Neural progenitor cell (in vitro differentiated cells): ENCODE measurements at regions not wholly inside any gene's neighbourhood (a gene's known extent, or its start where the extent isn't known, plus 50 kb on each side); places are given as distances from the start of the nearest gene placed in this dataset.

Experiments used
- DNase-seq: peaks from one replicate; pipeline ENCODE4 v3.0.0-alpha.2; 2016; ENCODE audit warnings: low spot score
- H2AFZ ChIP-seq: fragments of 200-600 bp; sonication (generic); replicated peaks from 2 replicates; pipeline ENCODE4 v1.6.1; 2016; ENCODE audit warnings: antibody characterized with exemption
- H3F3A ChIP-seq: fragments of 200-600 bp; sonication (generic); 2 replicates; pipeline ENCODE4 v1.6.1; 2016; ENCODE audit warnings: antibody characterized with exemption, low read depth
- H3K27ac ChIP-seq: fragments of 200-600 bp; sonication (generic); 2 replicates; pipeline ENCODE4 v1.5.1; 2016; ENCODE audit warnings: mild to moderate bottlenecking
- H3K27me3 ChIP-seq: fragments of 200-600 bp; sonication (generic); 2 replicates; pipeline ENCODE4 v1.6.1; 2016; ENCODE audit warnings: mild to moderate bottlenecking, moderate library complexity
- H3K36me3 ChIP-seq: fragments of 200-600 bp; sonication (generic); 2 replicates; pipeline ENCODE4 v1.5.1; 2016
- H3K4me1 ChIP-seq: fragments of 200-600 bp; sonication (generic); 2 replicates; pipeline ENCODE4 v1.6.1; 2016; ENCODE audit warnings: mixed run types
- H3K4me2 ChIP-seq: fragments of 200-600 bp; sonication (generic); 2 replicates; pipeline ENCODE4 v1.6.1; 2016
- H3K4me3 ChIP-seq: fragments of 200-600 bp; sonication (generic); 2 replicates; pipeline ENCODE4 v1.5.1; 2016
- H3K79me2 ChIP-seq: fragments of 200-600 bp; sonication (generic); 2 replicates; pipeline ENCODE4 v1.6.1; 2016; ENCODE audit warnings: low read depth
- H3K9ac ChIP-seq: fragments of 200-600 bp; sonication (generic); 2 replicates; pipeline ENCODE4 v1.6.1; 2016
- H3K9me3 ChIP-seq: fragments of 200-600 bp; sonication (generic); 2 replicates; pipeline ENCODE4 v1.5.1; 2016; ENCODE audit warnings: low read depth
- H4K20me1 ChIP-seq: fragments of 200-600 bp; sonication (generic); 2 replicates; pipeline ENCODE4 v1.6.1; 2016; ENCODE audit warnings: low read depth
- H3K27ac Mint-ChIP-seq: 3 replicates; pipeline ENCODE4 v1.8.0; 2021; ENCODE audit warnings: mixed read lengths
- H3K27me3 Mint-ChIP-seq: 2 replicates; pipeline ENCODE4 v1.8.0; 2022; ENCODE audit warnings: low read depth, mild to moderate bottlenecking, inconsistent platforms, moderate library complexity, mixed read lengths; ENCODE audit not compliant: insufficient read depth
- H3K36me3 Mint-ChIP-seq: 3 replicates; pipeline ENCODE4 v1.8.0; 2021; ENCODE audit warnings: mixed read lengths
- H3K4me1 Mint-ChIP-seq: 3 replicates; pipeline ENCODE4 v1.8.0; 2021; ENCODE audit warnings: mixed read lengths
- H3K4me3 Mint-ChIP-seq: 3 replicates; pipeline ENCODE4 v1.8.0; 2021; ENCODE audit warnings: mild to moderate bottlenecking, moderate library complexity, mixed read lengths
- H3K9me3 Mint-ChIP-seq: 3 replicates; pipeline ENCODE4 v1.8.0; 2020; ENCODE audit warnings: mixed read lengths
- EZH2 ChIP-seq: fragments of 200-600 bp; sonication (generic); IDR thresholded peaks from 2 replicates; pipeline ENCODE4 v1.6.1; 2017; ENCODE audit warnings: antibody characterized with exemption, mild to moderate bottlenecking, moderate library complexity
- EZH2phosphoT487 ChIP-seq: fragments of 200-600 bp; sonication (generic); IDR thresholded peaks from 2 replicates; pipeline ENCODE4 v1.6.1; 2017; ENCODE audit warnings: antibody characterized with exemption
- TF ChIP-seq, protein P1 (sequence below): fragments of 200-600 bp; sonication (generic); IDR thresholded peaks from 2 replicates; pipeline ENCODE4 v1.5.1; 2017; ENCODE audit warnings: antibody characterized with exemption, mild to moderate bottlenecking

GRCh38 chr6:48979085-48979484, 484.0 kb downstream of the MMUT start:
- Histone ChIP-seq H3K4me3 (no peak overlapping the region), H3K9me3 (no peaks in the 10 kb centered on the region), H3K4me2 (no peak overlapping the region), H3F3A (no peaks in the 10 kb centered on the region), H4K20me1 (no peaks in the 10 kb centered on the region), H3K36me3 (no peaks in the 10 kb centered on the region), H3K27ac (no peak overlapping the region), H3K27me3 (no peaks in the 10 kb centered on the region), H2AFZ (no peak overlapping the region), H3K4me1 (no peaks in the 10 kb centered on the region), H3K9ac (no peak overlapping the region), H3K79me2 (no peaks in the 10 kb centered on the region)
- Mint-ChIP-seq H3K27ac (no peak overlapping the region), H3K4me1 (no peaks in the 10 kb centered on the region), H3K36me3 (no peaks in the 10 kb centered on the region), H3K27me3 (no peaks in the 10 kb centered on the region), H3K4me3 (no peak overlapping the region), H3K9me3 (no peaks in the 10 kb centered on the region)
- DNase-seq: no peak
- TF ChIP-seq EZH2 (no peak), EZH2phosphoT487 (no peak)
- TF ChIP-seq, protein P1, sequence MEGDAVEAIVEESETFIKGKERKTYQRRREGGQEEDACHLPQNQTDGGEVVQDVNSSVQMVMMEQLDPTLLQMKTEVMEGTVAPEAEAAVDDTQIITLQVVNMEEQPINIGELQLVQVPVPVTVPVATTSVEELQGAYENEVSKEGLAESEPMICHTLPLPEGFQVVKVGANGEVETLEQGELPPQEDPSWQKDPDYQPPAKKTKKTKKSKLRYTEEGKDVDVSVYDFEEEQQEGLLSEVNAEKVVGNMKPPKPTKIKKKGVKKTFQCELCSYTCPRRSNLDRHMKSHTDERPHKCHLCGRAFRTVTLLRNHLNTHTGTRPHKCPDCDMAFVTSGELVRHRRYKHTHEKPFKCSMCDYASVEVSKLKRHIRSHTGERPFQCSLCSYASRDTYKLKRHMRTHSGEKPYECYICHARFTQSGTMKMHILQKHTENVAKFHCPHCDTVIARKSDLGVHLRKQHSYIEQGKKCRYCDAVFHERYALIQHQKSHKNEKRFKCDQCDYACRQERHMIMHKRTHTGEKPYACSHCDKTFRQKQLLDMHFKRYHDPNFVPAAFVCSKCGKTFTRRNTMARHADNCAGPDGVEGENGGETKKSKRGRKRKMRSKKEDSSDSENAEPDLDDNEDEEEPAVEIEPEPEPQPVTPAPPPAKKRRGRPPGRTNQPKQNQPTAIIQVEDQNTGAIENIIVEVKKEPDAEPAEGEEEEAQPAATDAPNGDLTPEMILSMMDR: no peak

- Histone ChIP-seq H3K79me2 (no peaks in the 10 kb centered on the region), H2AFZ (no peak overlapping the region), H3K4me3 (no peak overlapping the region), H3K27ac (no peak overlapping the region), H3K9me3 (no peaks in the 10 kb centered on the region), H3K9ac (no peak overlapping the region), H3K27me3 (no peaks in the 10 kb centered on the region), H3K36me3 (no peaks in the 10 kb centered on the region), H3F3A (no peaks in the 10 kb centered on the region), H3K4me1 (no peaks in the 10 kb centered on the region), H3K4me2 (no peak overlapping the region), H4K20me1 (no peaks in the 10 kb centered on the region)
- Mint-ChIP-seq H3K36me3 (no peaks in the 10 kb centered on the region), H3K4me1 (no peaks in the 10 kb centered on the region), H3K4me3 (no peak overlapping the region), H3K27ac (no peak overlapping the region), H3K9me3 (no peaks in the 10 kb centered on the region), H3K27me3 (no peaks in the 10 kb centered on the region)
- DNase-seq: no peak
- TF ChIP-seq EZH2phosphoT487 (no peak), EZH2 (no peak)
- TF ChIP-seq, protein P1: no peak
Observed at GRCh38 chr6:48978016-48978415, 485.0 kb downstream of the MMUT start.

DNA sequence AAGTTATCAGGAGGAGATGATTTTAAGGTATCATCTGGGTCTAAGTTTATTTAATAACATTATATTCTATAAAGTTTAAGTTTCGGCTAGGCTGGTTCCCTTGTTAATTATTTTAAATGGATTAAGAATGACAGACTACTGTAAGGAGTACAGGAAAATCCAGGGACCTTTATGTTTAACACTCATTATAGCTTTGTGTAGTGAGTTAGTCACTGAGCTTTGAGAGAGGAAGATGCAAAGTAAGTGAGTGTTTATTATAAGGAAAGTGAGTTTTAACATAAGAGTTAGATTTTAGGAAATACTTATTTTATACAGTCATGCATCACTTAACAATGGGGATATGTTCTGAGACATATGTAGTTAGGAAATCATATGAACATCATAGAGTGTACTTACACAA, 485.5 kb downstream of the MMUT start:
- H3K4me1 ChIP-seq: no peaks in the 10 kb centered on the region
- H3K4me2 ChIP-seq: no peak overlapping the region
- no peaks in the 10 kb centered on the region for H3K27me3 ChIP-seq
- no peaks in the 10 kb centered on the region for H3K79me2 ChIP-seq
- no peaks in the 10 kb centered on the region for H3K36me3 Mint-ChIP-seq
- no peak overlapping the region for H3K27ac Mint-ChIP-seq
- no peaks in the 10 kb centered on the region for H4K20me1 ChIP-seq
- H3K4me1 Mint-ChIP-seq: no peaks in the 10 kb centered on the region
- H3K9ac ChIP-seq: no peak overlapping the region
- H3K9me3 ChIP-seq: no peaks in the 10 kb centered on the region
- H3K27me3 Mint-ChIP-seq: no peaks in the 10 kb centered on the region
- H3K9me3 Mint-ChIP-seq: no peaks in the 10 kb centered on the region
- no peak overlapping the region for H3K4me3 ChIP-seq
- TF ChIP-seq EZH2phosphoT487 (no peak), EZH2 (no peak)
- TF ChIP-seq, protein P1: no peak
- H3K4me3 Mint-ChIP-seq: no peak overlapping the region
- H2AFZ ChIP-seq: no peak overlapping the region
- no peaks in the 10 kb centered on the region for H3F3A ChIP-seq
- H3K36me3 ChIP-seq: no peaks in the 10 kb centered on the region
- DNase-seq: no peak
- H3K27ac ChIP-seq: no peak overlapping the region

DNA sequence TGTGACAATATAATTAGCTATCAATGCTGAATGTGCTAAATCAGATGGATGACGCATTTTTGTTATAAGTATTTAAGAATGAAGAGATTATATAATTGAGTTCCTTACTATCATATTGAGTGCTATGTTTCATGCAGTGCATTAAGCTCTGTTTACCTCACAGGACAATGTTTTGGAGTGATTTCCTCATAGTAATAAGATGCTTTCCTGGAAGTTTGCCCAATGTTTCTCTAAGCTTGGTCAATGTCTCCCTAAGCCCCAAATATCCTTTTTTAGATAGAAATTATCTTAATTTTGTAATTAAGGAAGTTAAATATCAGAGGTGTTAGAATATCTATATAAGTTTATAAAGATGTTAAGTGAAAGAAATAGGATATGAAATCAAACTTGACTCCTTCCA, 489.6 kb downstream of the MMUT start:
- H3K9me3 ChIP-seq: no peaks in the 10 kb centered on the region
- no peaks in the 10 kb centered on the region for H3K36me3 Mint-ChIP-seq
- H3K9ac ChIP-seq: no peak overlapping the region
- H3K27me3 ChIP-seq: no peaks in the 10 kb centered on the region
- H3K9me3 Mint-ChIP-seq: no peaks in the 10 kb centered on the region
- DNase-seq: no peak
- TF ChIP-seq EZH2: no peak
- TF ChIP-seq, protein P1: no peak
- no peak for TF ChIP-seq EZH2phosphoT487
- H2AFZ ChIP-seq: no peak overlapping the region
- H3K4me3 ChIP-seq: no peak overlapping the region
- no peaks in the 10 kb centered on the region for H3K27me3 Mint-ChIP-seq
- H3K4me1 ChIP-seq: no peaks in the 10 kb centered on the region
- no peak overlapping the region for H3K27ac ChIP-seq
- no peak overlapping the region for H3K4me2 ChIP-seq
- H3K4me3 Mint-ChIP-seq: no peak overlapping the region
- H3K4me1 Mint-ChIP-seq: no peaks in the 10 kb centered on the region
- H4K20me1 ChIP-seq: no peaks in the 10 kb centered on the region
- H3K27ac Mint-ChIP-seq: no peak overlapping the region
- H3F3A ChIP-seq: no peaks in the 10 kb centered on the region
- H3K79me2 ChIP-seq: no peaks in the 10 kb centered on the region
- no peaks in the 10 kb centered on the region for H3K36me3 ChIP-seq
